DMS53 treated with DMSO at 0.1 percent for 48 hours (cell line): ENCODE measurements at regions not wholly inside any gene's neighbourhood (a gene's known extent, or its start where the extent isn't known, plus 50 kb on each side); places are given as distances from the start of the nearest gene placed in this dataset.
"Not testable (repeated sequence)": the region's sequence is repeated elsewhere in the genome, so short reads cannot be mapped to it uniquely, and the experiment has no call there.

Experiments
- DNase-seq: peaks from one replicate; lab custom pipeline; 2025; ENCODE audit not compliant: unreplicated experiment; lab: John Stamatoyannopoulos, UW

GRCh38 chr12:126979564-126979963 lies 1287.4 kb upstream of the TMEM132C start:
- DNase-seq = not testable (repeated sequence)

GRCh38 chr12:126982707-126983106 lies 1284.3 kb upstream of the TMEM132C start:
- DNase-seq = no peak

- DNase-seq = not testable (repeated sequence)
Measured at GRCh38 chr12:126983735-126984134, 1283.2 kb upstream of the TMEM132C start.

GRCh38 chr12:126985663-126986062 lies 1281.3 kb upstream of the TMEM132C start:
- not testable (repeated sequence) for DNase-seq

GRCh38 chr12:126989532-126989931 lies 1277.4 kb upstream of the TMEM132C start:
- no peak for DNase-seq

GRCh38 chr12:126993898-126994297 lies 1273.1 kb upstream of the TMEM132C start:
- no peak for DNase-seq

- DNase-seq = no peak
Measured at GRCh38 chr12:126994599-126994998, 1272.4 kb upstream of the TMEM132C start.

- DNase-seq = no peak
Measured at GRCh38 chr12:126998031-126998430, 1268.9 kb upstream of the TMEM132C start.

GRCh38 chr12:126998747-126999285 lies 1268.2 kb upstream of the TMEM132C start:
- DNase-seq = no peak

GRCh38 chr12:126999352-126999751 lies 1267.6 kb upstream of the TMEM132C start:
- no peak for DNase-seq

- no peak for DNase-seq
Measured at GRCh38 chr12:127005406-127005805, 1261.6 kb upstream of the TMEM132C start.

GRCh38 chr12:127006972-127007371 lies 1260.0 kb upstream of the TMEM132C start:
- no peak for DNase-seq

GRCh38 chr12:127008755-127009403 lies 1258.1 kb upstream of the TMEM132C start:
- DNase-seq = no peak

GRCh38 chr12:127012109-127012508 lies 1254.9 kb upstream of the TMEM132C start:
- DNase-seq = no peak

GRCh38 chr12:127013197-127013596 lies 1253.8 kb upstream of the TMEM132C start:
- DNase-seq = no peak

GRCh38 chr12:127014079-127014478 lies 1252.9 kb upstream of the TMEM132C start:
- no peak for DNase-seq

- no peak for DNase-seq
Measured at GRCh38 chr12:127024791-127025190, 1242.2 kb upstream of the TMEM132C start.

- no peak for DNase-seq
Measured at GRCh38 chr12:127025545-127025944, 1241.4 kb upstream of the TMEM132C start.

- no peak for DNase-seq
Measured at GRCh38 chr12:127035011-127035879, 1231.7 kb upstream of the TMEM132C start.

- DNase-seq = no peak
Measured at GRCh38 chr12:127038152-127038551, 1228.8 kb upstream of the TMEM132C start.

- no peak for DNase-seq
Measured at GRCh38 chr12:127038761-127039160, 1228.2 kb upstream of the TMEM132C start.
